HUES48 (cell line): ENCODE measurements at regions not wholly inside any gene's neighbourhood (a gene's known extent, or its start where the extent isn't known, plus 50 kb on each side); places are given as distances from the start of the nearest gene placed in this dataset.

ENCODE experiments used
- H3K27ac ChIP-seq: one replicate; pipeline ENCODE4 v1.7.0; 2013; ENCODE audit warnings: low read depth, low read length, inconsistent platforms
- H3K27me3 ChIP-seq: 2 replicates; pipeline ENCODE4 v1.6.1; 2013; ENCODE audit warnings: mild to moderate bottlenecking, low read length; ENCODE audit not compliant: control insufficient read depth, insufficient read depth
- H3K36me3 ChIP-seq: 2 replicates; pipeline ENCODE4 v1.6.1; 2013; ENCODE audit warnings: low read length; ENCODE audit not compliant: control insufficient read depth, insufficient read depth
- H3K4me1 ChIP-seq: 2 replicates; pipeline ENCODE4 v1.6.1; 2013; ENCODE audit warnings: mild to moderate bottlenecking, low read length; ENCODE audit not compliant: control insufficient read depth, insufficient read depth
- H3K4me3 ChIP-seq: 2 replicates; pipeline ENCODE4 v1.5.1; 2013; ENCODE audit warnings: mild to moderate bottlenecking, low read depth, low read length
- H3K9ac ChIP-seq: 2 replicates; pipeline ENCODE4 v1.6.1; 2013; ENCODE audit warnings: mild to moderate bottlenecking, low read depth, low read length, moderate library complexity
- H3K9me3 ChIP-seq: 2 replicates; pipeline ENCODE4 v1.6.1; 2013; ENCODE audit warnings: low read length; ENCODE audit not compliant: control insufficient read depth, insufficient read depth

DNA sequence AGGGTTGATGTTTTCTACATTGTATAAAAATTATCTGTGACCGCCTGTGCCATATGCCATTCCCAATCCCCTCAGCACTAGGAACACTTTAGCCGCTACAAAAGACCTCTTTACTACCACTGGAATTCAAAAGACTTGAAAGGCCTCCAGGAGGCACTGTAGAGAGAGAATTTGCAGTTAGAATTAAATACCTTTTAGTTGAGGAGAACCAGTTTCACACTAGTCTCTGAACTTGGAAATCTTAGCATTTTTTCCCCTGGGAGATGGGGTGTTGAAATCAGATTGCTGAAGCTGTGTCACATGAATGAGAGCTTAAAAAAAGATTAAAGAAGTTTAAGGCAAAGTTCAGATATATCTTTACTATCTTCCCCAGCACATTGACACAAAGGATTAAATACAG lies 291.0 kb downstream of the ADGRL2 start:
- H3K9ac ChIP-seq, result no peak overlapping the region
- no peaks in the 10 kb centered on the region for H3K36me3 ChIP-seq
- H3K27me3 ChIP-seq, result no peaks in the 10 kb centered on the region
- H3K4me1 ChIP-seq, result peaks cover 2% of the 10 kb centered on the region; the same call in 1 of the 2 replicates
- no peaks in the 10 kb centered on the region for H3K9me3 ChIP-seq
- H3K27ac ChIP-seq, result no peak overlapping the region
- H3K4me3 ChIP-seq, result no peak overlapping the region

DNA sequence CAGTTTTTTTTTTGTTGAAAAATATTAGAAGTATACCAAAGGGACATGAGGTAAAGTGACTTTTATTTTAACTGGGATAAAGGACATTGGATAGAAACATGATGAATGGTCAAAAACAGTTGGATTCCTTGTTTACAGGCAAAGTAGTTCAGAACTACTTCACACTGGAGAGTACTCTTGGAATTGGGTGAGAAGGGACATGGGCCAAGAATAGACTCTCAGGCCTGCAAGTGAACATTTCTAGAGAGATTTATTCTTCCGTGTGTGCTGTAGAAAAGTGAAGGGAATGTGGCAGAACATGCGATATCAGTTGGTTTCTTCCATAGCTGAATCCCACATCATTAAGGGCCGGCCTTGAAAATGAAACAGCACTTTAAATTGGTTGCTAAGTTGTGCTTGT lies 290.5 kb downstream of the ADGRL2 start:
- Histone ChIP-seq H3K4me1 (peaks cover 3% of the 10 kb centered on the region; the same call in 1 of the 2 replicates), H3K9me3 (no peaks in the 10 kb centered on the region), H3K4me3 (no peak overlapping the region), H3K9ac (no peak overlapping the region), H3K27ac (no peak overlapping the region), H3K36me3 (no peaks in the 10 kb centered on the region), H3K27me3 (no peaks in the 10 kb centered on the region)

DNA sequence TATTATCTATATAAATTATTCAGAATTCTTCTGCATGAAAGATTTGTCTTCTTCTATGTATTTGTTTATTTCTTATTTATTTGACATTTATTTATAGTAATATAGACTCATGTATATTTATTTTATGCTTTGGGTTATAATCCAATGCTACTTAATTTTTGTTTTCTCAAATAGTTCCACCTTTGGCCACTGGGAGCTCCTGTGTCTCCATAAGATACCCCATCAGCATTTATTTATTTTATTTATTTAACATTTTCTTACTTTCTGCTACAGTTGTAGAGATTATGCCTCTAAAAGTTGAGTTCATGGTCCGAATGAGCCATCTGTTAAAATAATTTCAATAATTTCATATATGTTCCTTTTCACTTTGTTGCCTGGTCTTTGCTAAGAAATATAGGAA lies 289.4 kb downstream of the ADGRL2 start:
- Histone ChIP-seq H3K4me3 (no peak overlapping the region), H3K27ac (no peak overlapping the region), H3K36me3 (no peaks in the 10 kb centered on the region), H3K9me3 (no peaks in the 10 kb centered on the region), H3K9ac (no peak overlapping the region), H3K4me1 (peaks cover 3% of the 10 kb centered on the region; the same call in 1 of the 2 replicates), H3K27me3 (no peaks in the 10 kb centered on the region)

DNA sequence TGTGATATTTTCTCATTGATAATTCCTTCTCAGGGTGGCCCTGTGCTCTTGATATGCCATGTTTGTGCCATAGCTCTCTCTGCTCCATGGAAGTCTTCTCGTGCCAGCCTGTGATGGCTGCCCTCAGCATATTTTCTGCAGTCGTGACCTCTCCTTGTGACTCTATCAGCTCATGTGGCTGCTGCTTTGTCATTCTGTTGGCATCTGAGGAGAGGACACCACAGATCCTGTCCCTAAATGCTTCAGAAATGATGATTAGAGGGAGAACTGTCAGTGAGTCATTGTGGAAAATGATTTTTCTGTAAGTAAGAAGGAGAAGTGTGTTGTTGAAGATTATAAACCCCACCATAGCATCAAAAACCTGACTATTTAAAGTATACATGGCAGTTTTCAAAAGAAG lies 286.0 kb downstream of the ADGRL2 start:
- Histone ChIP-seq H3K36me3 (no peaks in the 10 kb centered on the region), H3K9me3 (no peaks in the 10 kb centered on the region), H3K4me3 (no peak overlapping the region), H3K4me1 (peaks cover 3% of the 10 kb centered on the region; the same call in 1 of the 2 replicates), H3K27me3 (no peaks in the 10 kb centered on the region), H3K27ac (no peak overlapping the region), H3K9ac (no peak overlapping the region)

DNA sequence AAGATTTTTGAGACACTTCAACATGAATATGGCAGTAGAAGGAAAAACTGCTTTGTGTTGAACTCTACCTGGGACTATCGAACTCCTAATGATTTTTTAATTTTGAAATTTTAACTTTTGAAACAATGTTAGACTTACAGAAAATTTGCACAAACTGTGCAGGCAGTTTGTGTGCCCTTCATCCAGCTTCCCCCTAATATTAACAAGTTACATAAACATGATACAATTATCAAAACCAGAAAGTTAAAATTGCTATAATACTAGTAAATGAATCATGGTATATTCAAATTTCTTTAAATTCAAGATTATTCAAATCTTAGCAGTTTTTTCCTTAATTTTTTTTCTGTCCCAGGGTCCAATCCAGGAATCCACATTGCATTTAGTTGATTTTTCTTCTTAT lies 278.9 kb downstream of the ADGRL2 start:
- no peaks in the 10 kb centered on the region for H3K36me3 ChIP-seq
- H3K9me3 ChIP-seq, result no peaks in the 10 kb centered on the region
- H3K9ac ChIP-seq, result no peak overlapping the region
- no peaks in the 10 kb centered on the region for H3K4me1 ChIP-seq
- H3K27me3 ChIP-seq, result no peaks in the 10 kb centered on the region
- H3K27ac ChIP-seq, result no peak overlapping the region
- H3K4me3 ChIP-seq, result no peak overlapping the region

DNA sequence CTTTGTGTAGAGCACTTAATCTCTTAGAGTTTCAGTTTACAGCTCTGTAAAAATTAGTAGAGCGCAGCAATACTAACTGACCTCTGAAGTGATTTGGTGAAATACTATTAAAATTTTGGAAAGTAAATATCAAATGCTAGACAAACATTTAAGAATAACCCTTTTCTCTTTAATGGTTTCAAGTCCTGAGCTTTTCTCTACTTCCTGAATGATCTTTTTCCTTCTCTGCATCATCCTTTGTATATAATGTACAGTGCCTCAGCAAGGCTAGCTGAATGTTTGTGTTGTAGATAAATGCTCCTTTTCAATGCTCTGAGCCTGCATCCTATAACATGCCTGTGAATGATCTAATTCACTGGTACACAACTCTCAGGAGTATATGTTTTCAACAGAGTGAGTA lies 272.9 kb downstream of the ADGRL2 start:
- Histone ChIP-seq H3K9ac (no peak overlapping the region), H3K27me3 (no peaks in the 10 kb centered on the region), H3K36me3 (no peaks in the 10 kb centered on the region), H3K27ac (no peak overlapping the region), H3K4me3 (no peak overlapping the region), H3K9me3 (no peaks in the 10 kb centered on the region), H3K4me1 (no peaks in the 10 kb centered on the region)

DNA sequence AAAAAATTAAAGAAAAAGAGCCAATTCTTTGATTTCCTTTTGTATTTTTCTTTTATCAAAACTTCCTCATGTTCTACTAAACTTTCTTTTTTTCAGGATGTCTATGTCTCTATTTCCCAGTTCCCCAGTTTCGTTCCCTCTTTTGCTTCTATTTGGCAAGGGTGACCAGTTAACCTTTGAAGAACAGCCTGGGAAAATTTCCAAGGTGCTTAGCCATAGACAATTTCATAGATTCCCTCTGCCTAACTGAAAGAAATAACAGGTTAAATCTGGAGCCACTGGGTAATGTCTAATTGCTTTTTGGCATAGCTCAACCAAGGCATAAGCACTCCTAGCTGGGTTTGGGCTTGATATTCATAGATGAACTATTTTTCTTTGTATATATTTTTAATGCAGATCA lies 272.3 kb downstream of the ADGRL2 start:
- Histone ChIP-seq H3K4me3 (no peak overlapping the region), H3K27me3 (no peaks in the 10 kb centered on the region), H3K4me1 (no peaks in the 10 kb centered on the region), H3K9me3 (no peaks in the 10 kb centered on the region), H3K27ac (no peak overlapping the region), H3K9ac (no peak overlapping the region), H3K36me3 (no peaks in the 10 kb centered on the region)

DNA sequence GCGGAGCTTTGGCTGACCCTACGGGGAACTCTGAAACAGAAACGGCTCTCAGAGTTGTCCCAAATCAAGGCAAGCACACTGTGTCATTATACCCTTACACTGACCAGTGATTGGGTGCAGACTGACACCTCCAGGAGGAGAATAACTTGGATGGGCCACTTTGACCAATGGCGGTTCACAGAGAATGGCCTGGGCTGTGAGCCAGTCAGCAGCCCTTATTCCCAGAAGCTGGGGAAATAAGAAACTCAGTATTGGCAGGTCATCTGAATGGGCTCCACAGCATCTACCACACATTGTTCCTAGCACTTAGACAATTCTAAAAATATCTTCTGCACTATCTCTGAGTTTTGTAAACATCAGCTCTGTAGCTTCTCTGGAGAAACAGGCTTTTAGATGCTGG lies 265.2 kb downstream of the ADGRL2 start:
- no peaks in the 10 kb centered on the region for H3K4me1 ChIP-seq
- no peak overlapping the region for H3K27ac ChIP-seq
- no peaks in the 10 kb centered on the region for H3K36me3 ChIP-seq
- H3K4me3 ChIP-seq, result no peak overlapping the region
- no peaks in the 10 kb centered on the region for H3K9me3 ChIP-seq
- no peaks in the 10 kb centered on the region for H3K27me3 ChIP-seq
- no peak overlapping the region for H3K9ac ChIP-seq

DNA sequence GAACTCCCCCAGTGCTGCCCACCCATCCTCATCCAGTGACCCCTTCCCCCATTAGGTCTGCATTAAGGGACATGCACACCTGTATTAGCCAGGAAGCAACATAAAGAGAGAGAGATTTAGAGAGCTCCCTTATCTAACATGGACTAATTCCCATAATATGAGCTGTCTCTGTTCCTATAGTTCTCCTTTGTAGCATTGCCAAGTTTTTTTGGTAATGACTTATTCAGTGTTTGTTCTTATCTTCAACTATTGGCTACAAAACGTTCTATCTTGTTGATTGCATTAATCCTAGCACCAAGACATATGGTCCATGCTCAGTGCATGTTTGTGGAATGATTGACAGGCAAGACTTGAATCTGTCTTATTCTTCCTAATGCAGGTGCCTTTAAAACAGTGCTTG lies 264.0 kb downstream of the ADGRL2 start:
- Histone ChIP-seq H3K9ac (no peak overlapping the region), H3K4me1 (no peaks in the 10 kb centered on the region), H3K27me3 (no peaks in the 10 kb centered on the region), H3K36me3 (no peaks in the 10 kb centered on the region), H3K9me3 (no peaks in the 10 kb centered on the region), H3K27ac (no peak overlapping the region), H3K4me3 (no peak overlapping the region)

DNA sequence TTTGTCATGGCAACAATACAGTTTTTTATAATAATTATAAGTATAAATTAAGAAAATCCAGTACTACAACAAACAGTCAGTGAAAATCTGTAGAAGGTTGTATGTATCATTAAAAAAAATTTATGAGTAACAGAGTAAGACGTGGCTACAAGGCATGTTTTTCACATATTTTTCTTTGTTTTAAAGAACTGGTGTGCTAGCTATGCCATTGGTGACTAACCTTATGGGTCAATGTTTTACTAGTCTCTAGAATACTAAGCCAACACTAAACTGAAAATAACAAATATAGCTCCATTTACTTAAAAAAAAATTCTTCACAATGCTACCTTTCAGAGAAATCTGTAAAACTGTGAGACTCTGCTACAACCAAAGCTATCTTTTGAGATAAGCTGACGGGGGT lies 261.5 kb downstream of the ADGRL2 start:
- Histone ChIP-seq H3K27me3 (no peaks in the 10 kb centered on the region), H3K36me3 (no peaks in the 10 kb centered on the region), H3K4me1 (no peaks in the 10 kb centered on the region), H3K9ac (no peak overlapping the region), H3K9me3 (no peaks in the 10 kb centered on the region), H3K4me3 (no peak overlapping the region), H3K27ac (no peak overlapping the region)

DNA sequence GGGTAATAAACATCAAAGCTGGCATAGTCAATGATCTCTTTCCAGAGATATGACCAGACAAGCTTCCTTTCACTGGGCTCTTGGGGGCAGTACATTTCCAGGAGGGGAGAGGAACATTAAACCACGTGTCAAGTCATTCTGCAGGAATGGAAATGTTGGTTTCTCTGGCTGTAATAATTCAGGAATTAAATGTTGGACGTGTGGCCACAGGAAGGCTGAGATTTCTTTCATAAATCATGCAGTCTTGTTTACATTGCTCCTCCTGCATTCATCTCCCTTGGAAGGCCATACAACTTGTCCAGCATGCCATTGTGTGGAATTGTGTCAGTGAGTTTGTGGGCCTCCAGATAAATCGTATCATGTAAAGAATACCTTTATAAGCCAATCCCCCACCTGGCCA lies 259.2 kb downstream of the ADGRL2 start:
- Histone ChIP-seq H3K36me3 (no peaks in the 10 kb centered on the region), H3K4me1 (no peaks in the 10 kb centered on the region), H3K4me3 (no peak overlapping the region), H3K27ac (no peak overlapping the region), H3K27me3 (no peaks in the 10 kb centered on the region), H3K9me3 (no peaks in the 10 kb centered on the region), H3K9ac (no peak overlapping the region)

DNA sequence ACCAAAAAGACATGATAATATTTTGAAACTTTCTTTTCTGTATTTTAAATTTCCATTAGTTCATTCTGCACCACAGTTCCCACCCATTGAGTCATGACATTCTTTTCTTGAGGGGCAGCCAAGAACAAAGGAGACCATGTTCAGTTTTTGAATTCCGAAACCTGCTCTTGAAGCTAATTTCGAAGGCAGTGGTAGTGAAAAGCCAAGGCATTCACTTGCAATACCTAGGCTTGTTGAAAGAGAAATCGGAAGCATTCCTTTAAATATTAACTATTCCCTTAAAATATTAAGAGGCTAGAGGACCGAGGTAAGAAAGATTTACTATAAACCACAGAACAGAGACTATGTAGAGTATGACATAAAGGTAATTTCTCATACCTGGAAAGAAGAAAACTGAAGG lies 256.3 kb downstream of the ADGRL2 start:
- Histone ChIP-seq H3K9me3 (no peaks in the 10 kb centered on the region), H3K9ac (no peak overlapping the region), H3K4me3 (no peak overlapping the region), H3K27ac (no peak overlapping the region), H3K36me3 (no peaks in the 10 kb centered on the region), H3K27me3 (no peaks in the 10 kb centered on the region), H3K4me1 (no peaks in the 10 kb centered on the region)
